GM18867 (cell line): ENCODE measurements at regions not wholly inside any gene's neighbourhood (a gene's known extent, or its start where the extent isn't known, plus 50 kb on each side); places are given as distances from the start of the nearest gene placed in this dataset.

Source experiments
- ATAC-seq: cut with Tn5 transposase; IDR thresholded peaks from one replicate; pipeline ENCODE4 v1.9.1; 2021; ENCODE audit warnings: mild to moderate bottlenecking, moderate library complexity; ENCODE audit not compliant: unreplicated experiment

DNA sequence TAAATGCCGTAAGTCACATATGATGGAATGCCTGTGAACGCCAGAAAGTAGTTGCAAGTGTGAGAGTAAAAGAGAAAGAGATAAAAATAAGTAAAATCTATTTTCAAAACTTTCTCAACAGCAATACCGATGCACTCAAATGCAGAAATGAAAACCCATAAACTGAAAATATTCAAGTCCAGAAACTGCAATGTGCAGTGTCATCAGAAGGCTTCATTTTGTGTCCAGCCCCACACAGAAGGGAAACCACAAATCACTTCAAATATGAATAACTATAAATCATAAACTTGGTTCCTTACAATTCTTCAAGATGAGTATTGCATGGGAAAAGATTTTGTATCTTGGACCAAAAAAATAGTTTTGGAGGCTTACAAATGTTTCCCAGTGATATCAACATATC, 375.2 kb upstream of the ANO5 start:
- ATAC-seq: no peak

DNA sequence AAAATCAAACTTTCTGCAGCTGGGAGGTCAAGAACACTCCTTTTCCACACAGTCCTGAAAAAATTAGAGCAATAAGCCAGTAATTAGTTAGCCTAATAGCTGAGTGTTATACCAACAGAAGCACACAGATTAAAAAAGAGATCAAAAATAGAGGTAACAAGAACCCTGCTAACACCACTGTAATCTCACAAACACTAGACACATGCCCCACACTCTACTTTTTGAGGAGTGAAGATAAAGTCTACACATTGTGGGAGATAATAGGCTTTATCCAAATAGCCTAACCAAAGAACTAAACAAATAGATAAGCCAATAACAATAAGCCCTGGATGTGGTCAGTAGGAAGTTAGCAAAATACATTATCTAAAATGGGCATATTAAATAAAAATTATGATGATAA, 372.7 kb upstream of the ANO5 start:
- ATAC-seq: no peak

DNA sequence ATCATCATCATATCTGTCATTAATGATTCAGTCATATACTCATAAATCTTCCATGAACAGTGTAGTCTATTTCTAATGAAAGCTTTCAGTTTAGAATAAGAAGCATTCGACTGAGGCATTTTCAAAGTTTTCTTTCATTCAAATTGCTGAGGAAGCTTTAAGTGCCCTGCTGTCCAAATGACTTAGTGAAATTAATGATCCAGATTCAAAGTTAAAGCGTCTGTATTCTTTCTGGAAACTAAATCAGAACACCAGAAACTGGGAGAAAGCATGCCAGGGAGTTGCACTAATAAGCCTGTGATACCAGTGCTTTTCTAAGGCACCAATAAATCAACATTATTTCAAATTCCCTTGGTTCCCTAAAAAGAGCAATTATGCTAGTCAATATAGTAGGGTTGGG, 367.8 kb upstream of the ANO5 start:
- ATAC-seq: no peak

DNA sequence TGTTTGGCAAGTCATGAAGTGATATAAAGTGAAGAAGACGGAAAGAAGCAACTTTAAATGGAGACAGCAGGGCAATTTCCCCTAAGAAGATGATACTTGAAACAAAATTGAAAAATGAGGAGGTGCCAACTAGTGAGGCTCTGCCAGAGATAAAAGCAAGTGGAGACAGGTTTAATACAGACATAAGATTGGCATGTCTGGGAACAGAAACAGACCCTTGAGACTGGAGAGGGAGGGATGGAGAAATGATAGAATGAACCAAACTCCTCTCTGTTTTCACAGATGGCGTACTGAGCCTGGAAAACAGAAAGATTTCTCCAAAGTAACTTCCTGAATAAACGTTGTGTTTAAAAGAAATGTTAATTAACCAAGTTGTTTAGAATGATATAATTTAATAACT, 354.5 kb upstream of the ANO5 start:
- ATAC-seq: no peak

DNA sequence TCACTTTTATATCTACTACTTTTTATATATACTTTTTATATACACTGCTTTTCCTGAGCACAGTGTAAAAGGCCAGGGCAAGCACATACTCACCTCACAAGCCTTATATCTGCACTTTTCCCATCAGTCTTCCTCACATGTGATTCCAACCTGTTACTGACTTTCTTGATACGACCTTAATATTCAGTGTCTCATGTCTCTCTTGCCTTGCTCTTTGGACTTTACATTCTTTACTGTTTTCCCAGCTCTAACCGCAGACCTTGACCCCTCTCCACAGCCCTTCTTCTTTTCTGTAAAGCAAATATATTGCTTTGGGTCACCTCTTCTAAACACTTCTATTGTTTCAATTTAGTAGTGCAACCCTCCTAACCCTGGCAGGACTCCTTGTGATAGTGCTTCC, 353.1 kb upstream of the ANO5 start:
- no peak for ATAC-seq

DNA sequence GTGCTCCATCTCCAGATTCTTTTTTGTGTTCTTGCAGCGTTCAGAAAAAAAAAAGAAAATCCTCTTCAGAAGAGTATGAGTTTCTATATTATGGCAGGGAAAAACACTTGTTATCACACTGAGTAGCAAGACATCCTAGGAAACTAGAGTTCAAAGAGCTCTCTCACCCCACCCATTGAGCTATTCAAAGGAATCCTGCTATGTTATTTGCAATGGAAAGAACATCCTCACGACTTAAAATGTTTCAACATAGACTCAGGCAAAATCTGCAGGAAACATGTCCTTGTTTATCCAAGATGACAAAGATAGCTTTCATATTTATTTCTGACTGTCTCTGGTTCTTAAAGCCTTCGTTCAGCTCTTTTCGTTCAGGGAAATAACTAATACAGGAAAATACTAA, 331.6 kb upstream of the ANO5 start:
- no peak for ATAC-seq

DNA sequence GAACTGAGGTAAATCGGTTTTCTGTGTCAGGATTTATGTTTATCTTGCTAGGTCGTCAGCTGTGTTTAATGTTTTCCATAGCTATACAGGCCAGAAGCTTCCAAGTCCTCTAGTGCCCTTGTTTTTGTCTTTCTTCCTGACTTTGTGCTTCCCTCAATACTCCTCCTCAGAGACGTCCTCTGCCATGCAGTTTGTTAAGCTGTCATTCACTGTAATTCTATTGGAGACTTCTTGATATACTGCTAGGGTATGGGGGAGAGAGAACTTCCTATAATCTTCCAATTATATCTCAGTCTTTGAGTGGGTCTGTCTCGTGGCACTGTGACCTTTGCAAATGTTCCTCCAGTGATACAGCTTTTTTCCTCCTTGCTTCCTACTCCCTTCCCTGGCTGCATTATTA, 327.3 kb upstream of the ANO5 start:
- no peak for ATAC-seq

DNA sequence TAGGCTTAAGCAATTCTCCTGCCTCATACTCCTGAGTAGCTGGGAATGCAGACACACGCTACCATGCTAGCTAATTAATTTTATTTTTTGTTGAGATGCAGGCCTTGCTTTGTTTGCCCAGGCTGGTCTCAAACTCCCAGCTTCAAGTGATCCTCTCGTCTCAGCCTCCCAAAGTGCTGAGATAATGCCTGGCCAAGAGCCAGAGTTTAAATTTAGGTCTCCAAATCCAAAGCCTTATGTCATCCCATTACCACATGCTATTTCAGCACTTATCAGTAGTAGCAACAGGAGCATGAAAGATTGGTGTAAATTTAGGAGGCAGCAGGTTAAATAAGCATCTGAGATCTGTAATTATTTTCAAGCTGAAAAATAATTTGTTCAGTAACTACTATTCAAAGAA, 326.1 kb upstream of the ANO5 start:
- no peak for ATAC-seq

DNA sequence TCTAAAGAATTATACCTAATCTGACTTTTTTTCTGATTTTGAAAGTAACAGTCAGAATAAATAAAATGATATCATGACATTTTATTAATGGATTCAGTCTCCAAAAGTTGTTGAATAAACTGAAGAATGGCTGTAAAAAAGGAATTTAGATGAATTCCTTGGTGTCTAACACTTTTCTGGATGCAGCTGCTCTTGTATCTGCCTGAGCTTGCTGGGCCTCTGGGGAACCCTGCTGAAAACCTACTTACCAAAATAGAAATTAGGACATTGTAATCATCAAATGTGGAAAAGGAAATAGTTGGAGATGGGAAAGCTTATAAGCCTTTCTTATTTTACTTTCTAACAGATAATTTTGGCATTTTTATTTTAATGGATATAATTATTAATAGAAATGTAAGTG, 315.7 kb upstream of the ANO5 start:
- ATAC-seq: no peak

DNA sequence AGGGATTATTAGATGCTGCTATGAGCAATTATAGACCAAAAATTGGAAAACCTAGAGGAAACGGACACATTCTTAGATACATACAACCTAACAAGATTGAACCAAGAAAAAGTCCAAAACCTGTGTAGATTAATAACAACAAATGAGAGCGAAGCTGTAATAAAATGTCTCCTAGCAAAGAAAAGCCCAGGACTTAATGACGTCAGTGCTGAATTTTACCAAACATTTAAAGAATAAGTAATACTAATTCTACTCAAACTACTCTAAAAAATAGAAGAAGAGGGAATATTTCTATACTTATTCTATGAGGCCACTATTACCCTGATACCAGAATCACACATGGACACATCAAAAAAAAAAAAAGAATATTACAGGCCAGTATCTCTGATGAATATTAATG, 309.5 kb upstream of the ANO5 start:
- no peak for ATAC-seq

DNA sequence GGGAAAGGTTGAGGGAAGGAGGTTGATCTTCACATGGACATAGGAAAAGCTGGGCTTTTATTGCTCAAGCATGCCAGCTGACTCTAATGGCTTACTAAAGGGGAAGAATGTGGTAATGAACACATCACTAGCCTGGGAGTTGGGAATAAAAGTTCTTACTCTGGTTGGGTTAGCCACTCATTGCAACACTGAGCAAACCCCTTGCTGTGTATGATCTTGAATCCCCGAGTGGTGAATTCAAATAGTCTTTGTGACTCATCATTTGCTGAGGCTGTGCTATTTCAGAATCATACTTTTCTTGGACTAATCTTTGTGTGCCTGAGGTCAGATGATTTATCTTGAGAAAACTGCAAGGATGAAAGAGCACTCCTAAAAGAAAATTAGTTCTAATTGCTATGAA, 304.1 kb upstream of the ANO5 start:
- no peak for ATAC-seq

DNA sequence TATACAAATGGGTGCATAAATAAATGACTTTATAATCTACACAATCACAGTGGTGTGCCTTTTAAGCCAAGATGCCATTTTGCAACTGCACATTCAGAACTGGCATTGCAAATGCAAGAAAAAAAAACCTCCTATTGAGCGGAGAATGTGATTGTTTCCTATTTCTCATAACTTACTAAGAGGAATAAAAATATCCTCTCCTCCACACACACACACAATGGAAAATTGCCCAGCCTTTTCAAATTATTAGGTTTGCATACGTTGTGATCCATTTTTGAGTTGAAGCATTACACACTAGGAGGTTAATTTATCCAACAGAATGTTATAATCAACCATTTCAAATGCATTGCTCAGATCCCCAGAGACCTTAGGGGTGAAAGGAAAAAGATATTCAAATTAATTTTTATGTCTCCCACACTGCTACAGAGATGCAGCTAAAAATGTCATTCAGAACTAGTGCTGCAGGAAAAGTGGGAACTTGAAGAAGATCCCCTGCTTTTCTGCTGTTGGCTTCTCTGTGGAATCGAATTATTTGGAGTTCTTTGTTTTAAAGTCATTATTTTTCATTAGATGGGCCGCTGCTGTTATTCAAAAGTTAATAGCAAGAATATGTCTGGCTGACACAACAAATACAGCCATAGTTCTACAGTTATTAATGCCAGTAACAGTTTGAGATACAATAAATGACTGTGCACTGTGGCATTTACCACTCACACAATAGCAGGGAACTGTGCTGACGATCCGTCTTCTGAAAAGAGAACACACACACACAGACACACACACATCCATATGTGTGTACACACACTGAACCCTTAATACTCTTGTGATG, 299.9 kb upstream of the ANO5 start:
- ATAC-seq: no peak

DNA sequence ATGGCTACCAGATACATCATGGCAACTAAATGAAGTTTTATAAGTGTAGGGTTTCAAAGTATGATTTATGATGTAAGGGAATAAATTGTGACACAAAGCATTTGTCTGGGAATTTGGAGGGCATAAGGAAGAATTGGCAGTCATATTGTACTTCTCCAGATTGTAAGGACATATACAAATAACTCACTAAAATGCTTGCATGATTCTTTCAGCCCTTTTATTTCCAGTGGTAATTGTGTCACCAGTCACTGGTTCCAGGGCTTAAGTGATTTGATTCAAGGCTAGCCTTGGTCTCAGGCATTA, 299.4 kb upstream of the ANO5 start:
- ATAC-seq: no peak

DNA sequence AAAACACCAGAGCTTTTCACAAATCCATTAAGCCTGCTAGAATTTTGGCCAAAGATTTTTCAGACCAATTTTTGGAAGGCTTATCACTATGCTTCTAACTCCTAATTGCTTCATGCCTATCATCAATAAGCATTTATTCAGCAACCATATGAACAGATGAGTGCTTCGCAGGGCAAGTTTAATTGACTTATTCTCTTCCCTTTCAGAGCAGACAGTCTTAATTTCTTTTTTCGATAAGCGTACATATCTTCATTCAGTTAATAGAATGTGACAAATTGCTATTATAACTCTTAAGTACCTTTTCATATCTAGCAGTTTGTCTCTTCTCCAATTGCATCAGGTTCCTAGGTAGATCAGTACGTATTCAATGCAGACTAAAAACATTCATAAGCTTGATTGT, 298.4 kb upstream of the ANO5 start:
- ATAC-seq: no peak

DNA sequence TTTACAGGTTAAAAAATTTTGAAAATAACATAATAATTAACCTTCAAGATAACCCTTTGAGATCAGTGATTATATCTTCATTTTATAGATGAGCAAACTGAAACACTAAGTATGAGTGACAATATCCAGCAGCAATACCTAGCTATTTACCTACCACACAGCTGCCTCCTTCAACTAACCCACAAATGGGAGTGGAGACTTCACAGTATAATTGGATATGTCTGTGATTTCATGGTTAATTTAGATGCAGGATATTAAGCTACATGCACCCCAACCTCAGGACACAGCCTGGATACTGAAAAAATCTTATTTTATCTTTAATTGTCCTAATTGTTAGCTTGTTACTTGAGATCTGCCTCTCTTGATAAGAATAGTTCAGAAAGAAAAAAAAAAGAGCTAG, 297.2 kb upstream of the ANO5 start:
- ATAC-seq: no peak

DNA sequence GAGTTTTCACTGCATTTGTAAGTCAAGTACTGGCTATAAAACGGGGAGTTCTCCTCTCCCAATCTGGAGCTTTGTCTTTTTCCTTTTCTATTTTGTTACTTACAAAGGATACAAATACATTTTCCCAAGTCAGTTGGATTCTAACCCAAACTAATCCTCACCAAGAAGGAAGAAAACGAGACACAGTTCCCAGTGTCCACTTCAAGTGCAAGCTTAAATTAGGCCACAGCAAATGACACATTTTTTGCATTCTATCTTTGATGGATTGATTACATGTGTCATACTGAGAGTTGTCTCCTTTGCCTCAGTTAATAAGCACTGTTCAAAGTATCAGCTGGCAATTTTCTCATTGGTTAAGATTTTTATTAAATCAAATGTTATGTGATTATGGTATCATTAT, 296.7 kb upstream of the ANO5 start:
- no peak for ATAC-seq

DNA sequence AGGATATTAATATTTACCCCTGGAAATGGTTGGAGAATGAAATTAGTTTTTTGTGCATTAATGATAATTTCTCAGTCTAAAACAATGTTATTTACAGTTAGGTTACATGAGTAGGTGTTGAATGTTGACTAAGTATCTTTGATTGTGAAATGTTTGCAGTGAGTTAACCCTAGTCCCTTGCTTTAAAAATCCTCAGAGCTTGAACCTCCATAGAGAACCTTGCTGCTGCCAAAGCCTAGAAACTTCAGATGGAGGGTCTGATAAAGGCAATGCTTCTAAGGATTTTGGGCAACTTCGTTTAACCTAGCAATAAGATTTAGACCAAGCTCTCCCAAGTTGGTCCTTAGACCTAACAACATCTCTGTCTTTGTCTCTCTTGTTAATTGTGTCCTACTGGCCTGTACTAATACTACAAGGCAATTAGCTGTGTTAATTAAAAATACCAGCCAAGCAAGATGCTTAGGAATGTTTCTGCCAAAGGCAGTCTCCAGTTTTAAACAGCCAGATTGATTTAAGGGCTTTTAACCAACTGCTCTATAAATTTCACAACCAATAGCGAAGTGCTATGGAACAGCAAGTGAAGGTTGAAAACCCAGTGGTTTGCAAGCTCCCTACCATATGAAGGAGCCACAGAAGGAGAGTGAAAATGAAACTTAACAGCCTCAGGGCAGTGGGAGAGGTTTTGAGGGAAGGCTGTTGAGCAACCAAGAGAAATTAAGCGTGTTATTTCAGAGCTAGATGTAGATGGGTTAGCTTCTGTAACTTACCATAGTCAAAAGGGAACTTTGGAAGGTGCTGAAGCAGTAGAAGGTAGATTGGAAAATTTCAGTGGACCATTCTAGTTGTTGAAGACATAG, 295.9 kb upstream of the ANO5 start:
- ATAC-seq: no peak

DNA sequence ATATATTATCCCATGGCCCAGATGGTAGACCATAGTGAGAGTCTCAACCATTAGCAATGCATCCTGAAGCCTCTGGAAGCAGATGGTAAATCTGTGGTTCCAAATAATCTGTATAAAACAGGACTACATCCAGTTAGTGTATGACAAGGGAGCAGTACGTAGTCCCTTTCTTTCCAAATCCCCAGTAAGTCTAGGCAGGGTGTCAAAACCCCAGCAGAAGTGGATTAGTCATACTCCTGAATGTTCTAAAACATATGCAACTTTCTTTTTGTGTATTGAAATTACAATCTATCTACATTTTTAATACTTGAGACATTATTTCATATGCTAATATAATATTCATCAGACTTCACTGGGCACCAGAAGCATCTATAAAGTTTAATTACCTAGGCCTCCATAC, 295.1 kb upstream of the ANO5 start:
- no peak for ATAC-seq

DNA sequence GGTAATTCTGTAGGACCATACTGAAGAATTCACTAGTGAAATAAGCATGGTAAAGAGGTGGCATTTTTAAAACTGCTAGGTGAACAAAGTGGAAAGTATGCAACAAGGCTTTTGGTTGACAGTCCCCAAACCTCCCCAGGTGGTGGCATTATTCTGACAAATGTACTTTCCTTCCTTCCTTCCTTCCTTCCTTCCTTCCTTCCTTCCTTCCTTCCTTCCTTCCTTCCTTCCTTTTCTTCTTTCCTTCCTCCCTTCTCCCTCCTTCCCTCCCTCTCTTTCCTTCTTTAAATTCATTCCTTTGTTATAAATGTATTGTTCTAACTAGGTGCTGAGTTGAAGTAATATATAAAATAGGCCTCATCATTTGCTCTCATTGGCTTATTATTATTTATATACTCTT, 284.7 kb upstream of the ANO5 start:
- no peak for ATAC-seq

DNA sequence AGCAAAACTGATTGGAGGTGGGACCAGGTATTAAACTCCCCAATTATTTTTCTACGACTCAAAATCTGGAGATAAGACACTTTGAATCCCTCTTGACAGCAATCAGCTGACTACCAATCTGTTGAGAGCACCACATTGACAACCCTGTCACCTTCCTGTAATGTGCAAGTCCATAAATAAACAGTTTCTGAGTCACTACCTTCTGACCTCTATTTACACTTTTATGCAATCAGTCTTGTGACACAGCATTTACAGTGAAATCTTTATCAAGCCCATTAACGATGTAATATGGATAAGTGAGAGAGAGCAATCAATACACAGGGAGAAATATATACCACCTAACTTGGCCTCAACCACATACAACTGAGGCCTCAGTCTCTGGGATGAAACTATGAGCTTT, 283.7 kb upstream of the ANO5 start:
- no peak for ATAC-seq

DNA sequence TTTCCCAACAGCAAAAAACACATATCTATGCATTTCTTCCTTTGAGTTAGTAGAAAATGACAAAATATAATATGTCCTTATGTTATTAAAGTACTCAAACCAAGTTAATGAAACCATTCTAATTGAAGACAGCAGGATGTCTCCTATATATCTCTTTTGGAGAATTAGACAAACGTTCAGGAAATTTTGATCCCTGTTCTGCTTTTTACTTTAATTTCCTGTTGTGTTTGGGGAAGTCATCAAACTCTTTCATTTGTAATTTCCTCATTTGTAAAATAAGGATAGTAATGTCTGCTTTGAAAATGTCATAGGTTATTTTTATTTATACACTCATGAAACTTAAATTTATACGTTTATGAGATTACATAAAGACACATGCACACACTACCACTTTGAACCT, 281.8 kb upstream of the ANO5 start:
- ATAC-seq: no peak

DNA sequence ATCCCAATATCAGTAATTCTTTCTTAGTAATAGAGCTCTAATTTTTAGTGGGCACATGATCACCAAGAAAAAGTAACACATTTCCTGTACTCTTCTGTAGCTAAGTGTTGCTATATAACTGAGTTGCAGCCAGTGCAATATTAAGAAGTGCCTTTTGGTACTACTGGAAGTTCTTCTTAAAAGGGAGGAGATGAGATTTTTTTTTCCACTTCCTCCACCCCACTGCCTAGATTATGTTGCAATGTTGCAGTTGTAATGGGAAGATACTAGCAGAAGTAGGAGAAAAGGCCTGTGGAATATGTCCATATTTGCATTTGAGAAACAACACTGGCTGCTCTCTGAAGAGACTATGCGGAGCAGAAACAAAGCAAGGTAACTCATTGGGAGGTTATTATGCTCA, 280.6 kb upstream of the ANO5 start:
- ATAC-seq: no peak

DNA sequence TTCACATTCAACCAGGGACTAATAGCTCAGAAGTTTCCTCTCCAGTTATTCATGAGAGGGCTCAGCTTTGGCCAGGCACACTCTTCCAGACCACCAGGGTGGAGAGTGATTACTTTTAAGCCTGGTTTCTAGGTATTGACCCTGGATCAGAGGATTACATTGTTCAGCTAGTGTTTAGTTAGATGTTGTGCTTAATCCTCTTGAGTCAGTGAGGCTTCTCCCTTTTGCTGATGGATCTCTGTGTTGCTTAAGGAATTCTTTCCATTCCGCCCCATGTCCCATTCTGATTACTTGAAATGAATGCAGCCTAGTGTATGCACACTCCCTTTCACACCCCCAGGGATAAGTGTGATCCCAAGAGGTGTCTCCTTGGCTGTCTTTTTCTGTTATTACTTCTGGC, 271.7 kb upstream of the ANO5 start:
- ATAC-seq: no peak
